ENCODE measurements at regions not wholly inside any gene's neighbourhood (a gene's known extent, or its start where the extent isn't known, plus 50 kb on each side); places are given as distances from the start of the nearest gene placed in this dataset.

DNA sequence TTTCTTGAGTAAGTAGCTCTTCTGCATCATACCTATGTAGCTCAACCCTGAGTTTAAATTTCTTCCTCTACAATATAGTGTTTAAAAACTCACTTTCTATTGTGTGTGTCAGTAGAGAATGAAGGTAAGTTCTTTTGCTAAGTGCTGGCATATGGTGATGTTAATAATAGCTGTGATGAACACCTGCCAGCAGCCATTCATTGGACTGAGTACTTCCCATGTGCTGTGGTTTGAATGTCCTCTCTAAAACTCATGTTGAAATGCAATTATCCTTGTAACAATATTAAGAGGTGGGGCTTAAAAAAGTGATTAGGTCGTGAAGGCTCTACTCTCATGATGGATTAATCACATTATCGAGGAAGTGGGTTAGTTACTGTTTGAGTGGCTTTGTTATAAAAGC, 645.2 kb upstream of the RGMB start:
- no peak for TF ChIP-seq POLR2A (IDR thresholded peaks at IDR 0.05; ENCODE audit: low read depth, low read length)
- no peak for TF ChIP-seq TAF1 (IDR thresholded peaks at IDR 0.05; ENCODE audit: low read depth, low read length)
- no peak for TF ChIP-seq SPI1 (IDR thresholded peaks at IDR 0.05; ENCODE audit: low read depth, low read length)
